HG02759 (cell line): ENCODE measurements at regions not wholly inside any gene's neighbourhood (a gene's known extent, or its start where the extent isn't known, plus 50 kb on each side); places are given as distances from the start of the nearest gene placed in this dataset.

ENCODE experiments used
- ATAC-seq: cut with Tn5 transposase; IDR thresholded peaks from one replicate; pipeline ENCODE4 v1.9.1; 2021; ENCODE audit warnings: mild to moderate bottlenecking, moderate library complexity; ENCODE audit not compliant: unreplicated experiment

- ATAC-seq, result no peak
Observed at GRCh38 chr1:222370913-222371675, 176.8 kb downstream of the HHIPL2 start.

GRCh38 chr1:222370081-222370912 lies 177.6 kb downstream of the HHIPL2 start:
- ATAC-seq, result no peak

- ATAC-seq, result no peak
Observed at GRCh38 chr1:222369148-222369547, 178.8 kb downstream of the HHIPL2 start.

DNA sequence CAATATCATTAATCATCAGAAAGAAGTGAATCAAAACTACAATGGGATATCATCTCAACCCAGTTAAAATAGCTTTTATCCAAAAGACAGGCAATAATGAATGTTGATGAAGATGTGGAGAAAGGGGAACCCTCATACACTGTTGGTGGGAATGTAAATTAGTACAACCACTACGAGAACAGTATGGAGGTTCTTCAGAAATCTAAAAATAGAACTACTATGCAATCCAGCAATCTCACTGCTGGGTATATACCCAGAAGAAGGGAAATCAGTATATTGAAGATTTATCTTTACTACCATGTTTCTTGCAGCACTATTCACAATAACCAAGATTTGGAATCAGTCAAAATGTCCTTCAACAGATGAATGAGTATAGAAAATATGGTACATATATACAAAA lies 189.8 kb downstream of the HHIPL2 start:
- ATAC-seq, result no peak

- ATAC-seq, result no peak
Observed at GRCh38 chr1:222357252-222357651, 190.7 kb downstream of the HHIPL2 start.

DNA sequence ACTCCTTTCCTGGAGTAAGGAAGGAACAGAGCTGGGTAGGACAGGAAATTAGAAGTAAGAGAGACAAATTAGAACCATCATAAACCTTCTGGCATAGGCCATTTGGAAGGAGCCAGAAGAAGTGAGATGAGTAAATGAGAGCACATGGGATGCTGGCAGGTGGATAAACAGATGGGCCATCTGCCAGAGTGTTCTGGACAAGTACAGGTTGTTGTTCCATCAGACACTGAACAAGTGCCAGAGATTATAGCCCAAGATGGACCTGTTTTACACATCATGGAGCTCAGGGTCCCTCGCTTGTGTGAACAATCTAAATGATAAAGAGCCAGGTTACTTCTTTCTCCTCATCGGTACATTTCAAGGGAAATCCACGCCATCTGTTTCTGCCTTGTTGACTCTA lies 200.3 kb downstream of the HHIPL2 start:
- no peak for ATAC-seq

DNA sequence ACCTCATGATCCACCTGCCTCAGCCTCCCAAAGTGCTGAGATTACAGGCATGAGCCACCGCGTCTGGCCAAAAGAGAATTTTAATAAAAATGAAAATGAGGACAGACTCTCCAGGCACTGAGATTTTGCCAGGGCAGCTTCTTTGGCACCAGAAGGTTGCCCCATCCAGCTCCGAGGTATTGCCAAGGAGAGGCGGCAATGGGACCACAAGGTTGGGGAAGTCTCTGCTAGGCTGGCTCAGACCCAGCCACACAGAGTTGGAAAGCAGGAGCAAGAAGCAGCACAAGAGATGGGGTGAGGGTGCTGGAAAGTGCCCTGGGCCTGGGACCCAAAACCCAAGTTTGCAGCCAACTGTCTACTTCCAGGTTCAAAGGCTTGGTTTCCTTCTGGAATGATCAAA lies 200.9 kb downstream of the HHIPL2 start:
- ATAC-seq, result no peak

- ATAC-seq, result no peak
Observed at GRCh38 chr1:222339376-222339947, 208.4 kb downstream of the HHIPL2 start.

DNA sequence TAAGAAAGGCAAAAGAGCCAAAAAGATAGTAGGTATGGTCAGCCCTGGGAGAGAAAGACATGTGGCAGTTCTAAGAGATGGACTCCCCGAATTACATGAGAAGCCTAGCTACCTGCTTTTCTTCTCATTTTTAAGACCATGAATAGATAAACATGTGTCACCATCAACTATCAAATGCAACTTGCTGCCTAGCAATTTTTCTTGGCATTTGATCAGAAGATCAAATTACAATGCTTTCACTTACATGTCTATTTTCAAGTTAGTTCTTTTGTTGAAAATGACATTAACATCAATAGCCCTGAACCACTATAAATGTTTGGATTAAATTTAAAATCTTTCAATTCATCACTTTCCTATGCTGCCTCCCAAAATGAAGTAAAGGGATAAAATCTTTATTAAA lies 212.3 kb downstream of the HHIPL2 start:
- no peak for ATAC-seq

DNA sequence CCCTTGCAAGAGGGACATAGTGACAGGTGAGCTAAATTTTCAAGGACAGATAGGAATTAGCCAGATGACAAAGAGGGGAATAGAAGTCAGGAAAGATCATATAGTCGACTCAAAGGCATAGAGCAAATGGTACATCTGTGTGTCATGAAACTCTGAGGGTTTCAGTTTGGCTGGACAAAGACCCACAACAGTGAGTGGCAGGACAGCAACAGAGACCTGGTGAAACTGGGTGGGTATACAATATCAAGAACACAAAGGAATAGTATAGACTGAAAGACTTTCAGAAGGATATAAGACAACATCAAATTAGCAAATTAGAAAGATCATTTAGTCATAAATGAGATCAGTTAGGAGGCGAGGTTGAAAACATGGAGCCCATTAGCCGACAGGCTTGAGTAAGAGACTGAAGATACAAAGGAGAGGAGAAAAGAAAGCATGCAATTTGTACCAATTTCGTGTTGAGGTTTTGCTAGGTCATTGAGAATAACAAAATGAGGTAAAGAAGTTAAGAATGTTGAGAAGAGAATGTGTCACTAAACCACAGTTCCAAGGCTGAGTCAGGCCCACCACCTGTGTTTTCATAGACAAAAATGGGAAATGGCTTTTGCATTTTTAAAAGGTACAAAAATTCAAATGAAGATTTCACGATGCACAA lies 213.8 kb downstream of the HHIPL2 start:
- ATAC-seq, result no peak

DNA sequence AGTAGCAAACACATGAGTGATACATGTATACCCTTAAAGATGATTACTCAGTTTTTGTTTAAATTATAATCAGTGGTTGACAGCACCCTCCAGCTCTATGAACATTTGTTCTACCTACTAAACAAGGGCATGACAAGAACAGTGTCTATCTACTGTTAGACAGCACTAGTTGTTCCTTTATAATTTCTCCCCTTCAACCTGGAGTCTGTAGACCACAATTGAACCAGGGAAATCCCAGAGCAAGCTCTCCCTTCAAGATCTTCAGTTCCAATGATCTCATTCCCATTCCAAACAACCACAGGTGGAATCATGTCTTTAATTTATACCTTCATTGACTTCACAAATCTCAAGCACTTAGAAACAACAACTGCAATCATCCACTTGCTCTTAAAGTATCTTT lies 216.1 kb downstream of the HHIPL2 start:
- no peak for ATAC-seq

- ATAC-seq, result no peak
Observed at GRCh38 chr1:222331340-222331739, 216.6 kb downstream of the HHIPL2 start.

DNA sequence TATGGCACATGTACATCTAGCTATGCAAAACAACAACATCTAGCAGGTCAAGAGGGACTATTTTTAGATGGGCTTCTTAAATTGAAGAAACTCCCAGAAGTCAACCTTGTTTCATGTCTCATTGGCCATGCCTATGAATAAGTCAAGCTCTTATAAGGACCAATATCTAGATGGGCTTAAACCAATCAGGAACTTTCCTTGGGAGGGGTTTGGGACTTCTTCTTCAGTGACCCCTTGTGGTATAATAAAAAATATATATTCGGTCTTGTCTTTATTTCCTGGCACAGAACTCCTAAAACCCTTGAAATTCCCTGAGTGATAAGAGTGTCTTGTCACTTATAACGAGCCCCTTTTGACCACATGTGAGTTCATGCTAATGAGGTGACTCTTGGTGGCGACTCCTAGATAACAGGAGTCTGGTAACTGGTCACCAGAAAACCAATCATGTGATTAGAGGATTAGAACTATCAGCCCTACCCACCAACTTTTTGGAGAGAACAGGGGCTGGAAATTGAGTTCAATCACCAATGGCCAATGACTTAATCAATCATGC lies 218.3 kb downstream of the HHIPL2 start:
- no peak for ATAC-seq

GRCh38 chr1:222326710-222327036 lies 221.2 kb downstream of the HHIPL2 start:
- ATAC-seq, result no peak

DNA sequence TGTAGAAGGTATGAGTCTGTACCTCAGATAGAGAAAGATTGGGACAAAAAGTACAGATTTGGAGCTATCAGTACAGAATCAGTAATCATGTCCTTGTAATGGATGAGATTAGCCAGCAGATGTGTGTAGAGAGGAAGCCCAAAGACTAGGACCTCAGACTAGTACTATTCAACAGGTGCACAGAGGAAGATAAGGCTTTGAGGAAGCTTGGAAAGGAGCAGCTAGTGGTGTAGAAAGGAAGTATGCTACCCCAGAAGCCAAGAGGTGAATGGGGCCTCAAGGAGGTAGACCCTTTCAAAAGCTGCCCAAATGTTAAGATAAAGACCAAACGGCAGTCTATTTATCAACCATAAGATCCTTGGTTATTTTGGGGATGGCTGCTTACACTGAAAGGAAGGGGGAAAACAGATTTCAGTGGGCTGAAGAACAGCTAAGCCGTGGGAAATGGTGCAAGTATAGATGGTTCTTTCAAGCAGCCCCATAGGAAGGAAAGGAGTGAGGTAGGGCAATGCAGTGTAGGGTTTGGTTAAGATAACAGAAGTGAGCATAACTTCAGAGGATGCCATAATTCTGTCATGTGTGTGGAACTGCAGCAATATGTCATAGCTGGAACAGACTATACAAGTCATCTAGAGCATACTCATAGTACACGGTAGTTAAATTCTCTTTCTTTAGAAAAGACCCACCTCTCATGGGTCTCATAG lies 221.7 kb downstream of the HHIPL2 start:
- ATAC-seq, result no peak

- no peak for ATAC-seq
Observed at GRCh38 chr1:222325506-222325905, 222.4 kb downstream of the HHIPL2 start.

DNA sequence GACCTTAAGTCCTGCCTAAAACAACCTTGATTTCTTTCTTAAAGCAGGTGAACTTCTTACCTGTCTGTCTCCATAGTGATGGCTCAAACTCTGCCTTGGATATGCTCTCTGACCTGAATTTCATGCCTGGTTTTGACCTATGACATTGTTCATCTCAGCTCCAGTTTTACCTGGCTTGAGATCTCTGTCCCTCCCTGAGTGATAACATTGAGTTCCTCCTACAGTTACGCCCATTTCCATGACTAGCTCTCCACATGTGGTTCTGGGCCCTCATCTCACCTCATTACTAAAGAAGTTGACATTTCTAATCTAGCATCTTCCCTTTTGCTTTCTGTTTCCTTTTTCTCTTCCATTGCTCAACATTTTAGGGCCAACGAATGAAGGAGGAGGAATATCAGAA lies 233.1 kb downstream of the HHIPL2 start:
- ATAC-seq, result no peak

DNA sequence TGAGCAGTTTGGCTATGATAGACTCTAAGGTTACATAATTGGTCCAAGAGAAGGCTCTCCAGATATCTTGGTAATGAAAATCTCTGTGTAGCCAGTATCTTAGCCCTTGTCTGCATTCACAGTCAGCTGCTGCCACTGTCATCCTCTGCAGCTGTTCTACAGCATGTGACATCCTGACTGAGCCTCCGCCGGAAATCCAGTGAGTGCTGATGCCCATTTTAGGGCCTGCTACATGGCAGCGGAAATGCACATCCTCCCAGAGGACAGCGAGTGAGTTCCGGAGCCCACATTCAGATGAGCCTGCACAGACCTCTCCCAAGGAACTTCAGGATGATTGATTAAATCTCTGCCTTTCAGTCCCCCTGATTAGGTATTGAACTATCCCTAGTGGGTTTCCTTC lies 237.1 kb downstream of the HHIPL2 start:
- no peak for ATAC-seq

GRCh38 chr1:222307621-222308020 lies 240.3 kb downstream of the HHIPL2 start:
- no peak for ATAC-seq

DNA sequence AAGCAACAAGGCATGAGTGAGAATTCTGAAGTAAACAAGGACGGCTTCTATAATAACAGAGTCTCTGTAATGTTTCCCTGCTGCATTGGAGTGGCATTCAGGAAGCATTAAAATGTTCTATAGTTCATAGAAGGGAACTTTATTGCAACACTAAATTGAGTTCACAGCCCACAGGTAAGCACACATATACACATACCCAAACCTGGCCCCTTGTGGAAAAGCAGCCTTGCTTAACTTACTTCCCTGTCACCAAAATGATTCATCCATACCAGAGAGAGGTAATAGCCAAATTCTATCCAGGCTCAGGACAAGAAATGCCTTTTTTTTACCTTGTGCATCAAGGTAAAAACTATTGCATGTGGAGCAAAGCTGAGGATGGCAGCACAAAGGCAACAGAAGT lies 241.4 kb downstream of the HHIPL2 start:
- no peak for ATAC-seq

DNA sequence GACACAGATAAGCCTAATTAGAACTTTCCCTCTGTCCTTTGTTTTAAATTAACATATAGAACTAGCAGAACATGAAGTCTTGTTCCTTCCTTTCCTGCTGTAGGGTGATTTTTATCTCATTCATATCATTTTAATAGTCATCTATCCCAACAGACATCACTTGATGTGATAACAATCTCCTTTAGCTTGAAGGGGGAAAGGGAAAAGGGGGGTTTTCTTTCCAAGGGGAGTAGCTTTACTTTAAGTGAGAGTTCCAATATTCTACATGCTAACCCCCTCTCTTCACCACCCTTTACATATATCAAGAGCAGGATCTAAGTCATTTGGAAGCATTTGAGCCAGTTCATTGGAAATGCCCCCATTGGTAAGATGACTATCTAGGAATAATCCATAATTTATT lies 241.9 kb downstream of the HHIPL2 start:
- no peak for ATAC-seq
